H9 (cell line): ENCODE measurements at regions not wholly inside any gene's neighbourhood (a gene's known extent, or its start where the extent isn't known, plus 50 kb on each side); places are given as distances from the start of the nearest gene placed in this dataset.

Experiments
- DNase-seq: peaks from one replicate; pipeline ENCODE4 v3.0.0-alpha.2; 2017
- H2AFZ ChIP-seq: one replicate; pipeline ENCODE4 v1.6.1; 2013; ENCODE audit warnings: mild to moderate bottlenecking, low read length, control low read depth, moderate library complexity
- H2AK5ac ChIP-seq: 2 replicates; pipeline ENCODE4 v1.6.1; 2013; ENCODE audit warnings: low read length, control low read depth, mixed read lengths; ENCODE audit not compliant: insufficient read length
- H2BK120ac ChIP-seq: one replicate; pipeline ENCODE4 v1.6.1; 2013; ENCODE audit warnings: low read depth, mild to moderate bottlenecking, low read length, control low read depth, inconsistent platforms; ENCODE audit not compliant: poor library complexity, severe bottlenecking
- H2BK12ac ChIP-seq: 2 replicates; pipeline ENCODE4 v1.6.1; 2013; ENCODE audit warnings: low read length, control low read depth, mixed read lengths, low read depth; ENCODE audit not compliant: insufficient read length
- H2BK15ac ChIP-seq: 2 replicates; pipeline ENCODE4 v1.6.1; 2013; ENCODE audit warnings: low read depth, low read length, control low read depth
- H2BK20ac ChIP-seq: one replicate; pipeline ENCODE4 v1.6.1; 2013; ENCODE audit warnings: low read depth, mild to moderate bottlenecking, low read length, control low read depth, inconsistent platforms; ENCODE audit not compliant: poor library complexity, severe bottlenecking
- H2BK5ac ChIP-seq: 2 replicates; pipeline ENCODE4 v1.6.1; 2013; ENCODE audit warnings: low read length, control low read depth, mixed read lengths; ENCODE audit not compliant: insufficient read length
- H3K14ac ChIP-seq: 2 replicates; pipeline ENCODE4 v1.6.1; 2013; ENCODE audit warnings: low read length, control low read depth; ENCODE audit not compliant: insufficient read depth
- H3K18ac ChIP-seq: 2 replicates; pipeline ENCODE4 v1.6.1; 2013; ENCODE audit warnings: low read depth, mild to moderate bottlenecking, mixed read lengths, low read length, control low read depth; ENCODE audit not compliant: insufficient read length
- H3K23ac ChIP-seq: 2 replicates; pipeline ENCODE4 v1.6.1; 2013; ENCODE audit warnings: low read length, control low read depth, mixed read lengths, low read depth; ENCODE audit not compliant: insufficient read length
- H3K23me2 ChIP-seq: 2 replicates; pipeline ENCODE4 v1.6.1; 2013; ENCODE audit warnings: low read depth, mild to moderate bottlenecking, mixed read lengths, low read length, control low read depth; ENCODE audit not compliant: insufficient read length, poor library complexity, severe bottlenecking
- H3K27ac ChIP-seq: 2 replicates; pipeline ENCODE4 v1.5.1; 2013; ENCODE audit warnings: low read length, control low read depth, mixed read lengths, low read depth; ENCODE audit not compliant: insufficient read length
- H3K27me3 ChIP-seq: 2 replicates; pipeline ENCODE4 v1.6.1; 2013; ENCODE audit warnings: low read length, control low read depth, inconsistent platforms; ENCODE audit not compliant: insufficient read depth
- H3K4ac ChIP-seq: 2 replicates; pipeline ENCODE4 v1.6.1; 2013; ENCODE audit warnings: low read depth, mild to moderate bottlenecking, control low read depth, inconsistent platforms, low read length, moderate library complexity
- H3K4me1 ChIP-seq: 2 replicates; pipeline ENCODE4 v1.6.1; 2013; ENCODE audit warnings: low read length, control low read depth, inconsistent platforms; ENCODE audit not compliant: insufficient read depth
- H3K4me2 ChIP-seq: 2 replicates; pipeline ENCODE4 v1.6.1; 2013; ENCODE audit warnings: low read length, control low read depth, mixed read lengths; ENCODE audit not compliant: insufficient read length, insufficient read depth
- H3K56ac ChIP-seq: 2 replicates; pipeline ENCODE4 v1.6.1; 2013; ENCODE audit warnings: low read depth, mild to moderate bottlenecking, mixed read lengths, low read length, control low read depth; ENCODE audit not compliant: insufficient read length
- H3K79me1 ChIP-seq: 2 replicates; pipeline ENCODE4 v1.6.1; 2013; ENCODE audit warnings: low read depth, mild to moderate bottlenecking, moderate library complexity, low read length, control low read depth, inconsistent platforms; ENCODE audit not compliant: insufficient read depth, poor library complexity, severe bottlenecking
- H3K79me2 ChIP-seq: 2 replicates; pipeline ENCODE4 v1.6.1; 2013; ENCODE audit warnings: low read length, control low read depth, inconsistent platforms; ENCODE audit not compliant: insufficient read depth
- H3K9ac ChIP-seq: 2 replicates; pipeline ENCODE4 v1.6.1; 2013; ENCODE audit warnings: low read length, control low read depth, mixed read lengths; ENCODE audit not compliant: insufficient read length; ENCODE audit errors: extremely low read depth
- H3K9me3 ChIP-seq: one replicate; pipeline ENCODE4 v1.6.1; 2013; ENCODE audit warnings: low read depth, low read length, inconsistent platforms; ENCODE audit not compliant: control insufficient read depth
- H3T11ph ChIP-seq: one replicate; pipeline ENCODE4 v1.6.1; 2013; ENCODE audit warnings: mild to moderate bottlenecking, low read length, control low read depth, inconsistent platforms
- H4K20me1 ChIP-seq: one replicate; pipeline ENCODE4 v1.6.1; 2013; ENCODE audit not compliant: control insufficient read depth, insufficient read length, insufficient read depth
- H4K5ac ChIP-seq: 2 replicates; pipeline ENCODE4 v1.6.1; 2013; ENCODE audit warnings: low read depth, mild to moderate bottlenecking, mixed read lengths, low read length, control low read depth; ENCODE audit not compliant: insufficient read length
- H4K8ac ChIP-seq: replicated peaks from 2 replicates; pipeline ENCODE4 v1.6.1; 2013; ENCODE audit warnings: low read length, control low read depth, mixed read lengths, low read depth; ENCODE audit not compliant: insufficient read length
- H4K91ac ChIP-seq: 2 replicates; pipeline ENCODE4 v1.6.1; 2013; ENCODE audit warnings: low read depth, mild to moderate bottlenecking, moderate library complexity, mixed read lengths, low read length, control low read depth; ENCODE audit not compliant: insufficient read length
- H3K27ac Mint-ChIP-seq, 3 experiments: 2 replicates in 2 of 3; 3 replicates in 1 of 3; pipeline ENCODE4 v1.8.0; 2020 to 2021; ENCODE audit warnings: mixed read lengths in 3 of 3, mild to moderate bottlenecking in 1 of 3, moderate library complexity in 1 of 3
- H3K27me3 Mint-ChIP-seq: 2 replicates; pipeline ENCODE4 v1.8.0; 2021; ENCODE audit warnings: low read depth, mild to moderate bottlenecking, moderate library complexity, mixed read lengths
- H3K36me3 Mint-ChIP-seq, 3 experiments: 2 replicates in 2 of 3; 3 replicates in 1 of 3; pipeline ENCODE4 v1.8.0; 2020 to 2021; ENCODE audit warnings: low read depth in 3 of 3, mixed read lengths in 3 of 3; ENCODE audit not compliant: insufficient read depth in 1 of 3
- H3K4me1 Mint-ChIP-seq, 2 experiments: 2 replicates each; pipeline ENCODE4 v1.8.0; 2020; ENCODE audit warnings: mixed read lengths in 2 of 2
- H3K4me3 Mint-ChIP-seq, 2 experiments: 2 replicates in 1 of 2; 3 replicates in 1 of 2; pipeline ENCODE4 v1.8.0; 2020 to 2021; ENCODE audit warnings: mild to moderate bottlenecking in 2 of 2, mixed read lengths in 2 of 2, moderate library complexity in 1 of 2
- H3K9me3 Mint-ChIP-seq, 2 experiments: 2 replicates in 1 of 2; 3 replicates in 1 of 2; pipeline ENCODE4 v1.8.0; 2020; ENCODE audit warnings: mild to moderate bottlenecking in 2 of 2, mixed read lengths in 2 of 2, moderate library complexity in 1 of 2
- WGBS: extraction: QIAGEN DNeasy Blood & Tissue Kit; methylation state at CpG from one replicate; pipeline ENCODE4 v1.1.7; 2013; ENCODE audit warnings: missing lambda C conversion rate, low lambda C conversion rate, mixed read lengths; ENCODE audit not compliant: insufficient read length; ENCODE audit errors: extremely low coverage; 5-methylcytosine and 5-hydroxymethylcytosine counted together
- TF ChIP-seq, protein P1 (sequence below): fragments of 200-600 bp; sonication (generic); conservative IDR thresholded peaks from 3 replicates; pipeline ENCODE4 v1.8.0; 2021; ENCODE audit warnings: antibody characterized with exemption, mild to moderate bottlenecking

DNA sequence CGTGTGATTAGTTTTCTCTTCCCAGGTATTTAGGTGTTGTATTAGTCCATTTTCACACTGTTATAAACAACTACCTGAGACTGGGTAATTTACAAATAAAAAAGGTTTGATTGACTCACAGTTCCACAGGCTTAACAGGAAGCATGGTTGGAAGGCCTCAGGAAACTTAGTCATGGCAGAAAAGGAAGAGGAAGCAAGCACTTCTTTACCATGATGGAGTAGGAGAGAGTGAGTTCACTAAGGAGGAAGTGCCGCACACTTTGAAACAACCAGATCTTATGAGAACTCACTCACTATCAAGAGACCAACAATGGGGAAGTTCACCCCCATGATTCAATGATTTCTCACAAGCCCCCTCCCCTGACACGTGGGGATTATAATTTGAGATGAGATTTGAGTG is 1343.7 kb upstream of the GOT2 start:
- H3K9ac ChIP-seq: no peak overlapping the region
- H3K4me2 ChIP-seq: no peak overlapping the region
- H3K4me1 ChIP-seq: peaks cover 4% of the 10 kb centered on the region; the same call in 1 of the 2 replicates
- H3K27me3 ChIP-seq: no peaks in the 10 kb centered on the region
- H3K56ac ChIP-seq: no peak overlapping the region
- H3K27me3 Mint-ChIP-seq: no peaks in the 10 kb centered on the region; the same call in 1 of the 2 replicates
- H3T11ph ChIP-seq: no peak overlapping the region
- DNase-seq: no peak
- H3K23ac ChIP-seq: no peak overlapping the region
- H3K27ac Mint-ChIP-seq: peak overlapping the region in 1 of 3 experiments; percentile 75; a peak in 1 of 7 replicates
- H2AFZ ChIP-seq: no peak overlapping the region
- no peak overlapping the region for H3K27ac ChIP-seq
- H3K23me2 ChIP-seq: no peaks in the 10 kb centered on the region
- no peak overlapping the region for H2AK5ac ChIP-seq
- H2BK120ac ChIP-seq: no peak overlapping the region
- H3K36me3 Mint-ChIP-seq: no peaks in the 10 kb centered on the region; a peak in 1 of 7 replicates
- H3K79me2 ChIP-seq: no peaks in the 10 kb centered on the region
- no peak overlapping the region for H3K14ac ChIP-seq
- no peak overlapping the region for H4K8ac ChIP-seq
- no peaks in the 10 kb centered on the region; a peak in 1 of 5 replicates for H3K9me3 Mint-ChIP-seq
- no peak overlapping the region for H3K4me3 Mint-ChIP-seq
- H3K9me3 ChIP-seq: no peaks in the 10 kb centered on the region
- H3K4me1 Mint-ChIP-seq: peaks cover 11 to 25% of the 10 kb centered on the region in 2 experiments; a peak in 3 of 4 replicates
- TF ChIP-seq, protein P1, sequence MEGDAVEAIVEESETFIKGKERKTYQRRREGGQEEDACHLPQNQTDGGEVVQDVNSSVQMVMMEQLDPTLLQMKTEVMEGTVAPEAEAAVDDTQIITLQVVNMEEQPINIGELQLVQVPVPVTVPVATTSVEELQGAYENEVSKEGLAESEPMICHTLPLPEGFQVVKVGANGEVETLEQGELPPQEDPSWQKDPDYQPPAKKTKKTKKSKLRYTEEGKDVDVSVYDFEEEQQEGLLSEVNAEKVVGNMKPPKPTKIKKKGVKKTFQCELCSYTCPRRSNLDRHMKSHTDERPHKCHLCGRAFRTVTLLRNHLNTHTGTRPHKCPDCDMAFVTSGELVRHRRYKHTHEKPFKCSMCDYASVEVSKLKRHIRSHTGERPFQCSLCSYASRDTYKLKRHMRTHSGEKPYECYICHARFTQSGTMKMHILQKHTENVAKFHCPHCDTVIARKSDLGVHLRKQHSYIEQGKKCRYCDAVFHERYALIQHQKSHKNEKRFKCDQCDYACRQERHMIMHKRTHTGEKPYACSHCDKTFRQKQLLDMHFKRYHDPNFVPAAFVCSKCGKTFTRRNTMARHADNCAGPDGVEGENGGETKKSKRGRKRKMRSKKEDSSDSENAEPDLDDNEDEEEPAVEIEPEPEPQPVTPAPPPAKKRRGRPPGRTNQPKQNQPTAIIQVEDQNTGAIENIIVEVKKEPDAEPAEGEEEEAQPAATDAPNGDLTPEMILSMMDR: no peak
- WGBS: no CpG with 5 or more reads among the region's 3 CpGs
- H4K5ac ChIP-seq: no peak overlapping the region
- no peak overlapping the region for H2BK15ac ChIP-seq
- no peak overlapping the region for H2BK5ac ChIP-seq
- no peaks in the 10 kb centered on the region for H3K79me1 ChIP-seq
- no peaks in the 10 kb centered on the region for H4K20me1 ChIP-seq
- H3K18ac ChIP-seq: no peak overlapping the region
- no peak overlapping the region for H4K91ac ChIP-seq
- H2BK12ac ChIP-seq: no peak overlapping the region
- H2BK20ac ChIP-seq: no peak overlapping the region
- H3K4ac ChIP-seq: no peak overlapping the region
